A673 (cell line): ENCODE measurements at regions not wholly inside any gene's neighbourhood (a gene's known extent, or its start where the extent isn't known, plus 50 kb on each side); places are given as distances from the start of the nearest gene placed in this dataset.

Experiments used
- BruUV-seq: library from RNA; stranded (reverse); fragments of 400-500 nt; replicated peaks from 2 replicates; lab custom pipeline; 2021; lab: Mats Ljungman, UMichigan
- CTCF ChIA-PET: fragments of 300-600 bp; sonication (Branson Sonifier 250); formaldehyde crosslinking; loops from one replicate; lab custom pipeline; 2022; ENCODE audit warnings: antibody characterized with exemption; lab: Charles Lee
- POLR2A ChIA-PET: fragments of 300-600 bp; sonication (Branson Sonifier 250); formaldehyde crosslinking; loops from one replicate; lab custom pipeline; 2022; ENCODE audit warnings: antibody characterized with exemption; ENCODE audit not compliant: low non-redundant PET; lab: Charles Lee
- DNase-seq: peaks from one replicate; pipeline ENCODE4 v3.0.0-alpha.2; 2015; ENCODE audit warnings: low spot score
- H3K27ac ChIP-seq: fragments of 200-600 bp; sonication (generic); 2 replicates; pipeline ENCODE4 v1.5.1; 2016; ENCODE audit warnings: mixed run types, low read depth, mild to moderate bottlenecking, mixed read lengths, antibody characterized with exemption, low read length; ENCODE audit not compliant: poor library complexity, severe bottlenecking
- H3K27me3 ChIP-seq: fragments of 200-600 bp; sonication (generic); replicated peaks from 2 replicates; pipeline ENCODE4 v1.6.1; 2017; ENCODE audit warnings: mixed run types, low read depth, mild to moderate bottlenecking, mixed read lengths, antibody characterized with exemption, low read length; ENCODE audit not compliant: insufficient read depth, poor library complexity
- H3K36me3 ChIP-seq: fragments of 200-600 bp; sonication (generic); 2 replicates; pipeline ENCODE4 v1.6.1; 2016; ENCODE audit warnings: mixed run types, mild to moderate bottlenecking, mixed read lengths, antibody characterized with exemption, low read length; ENCODE audit not compliant: insufficient read depth, poor library complexity, severe bottlenecking
- H3K4me1 ChIP-seq: fragments of 200-600 bp; sonication (generic); 2 replicates; pipeline ENCODE4 v1.6.1; 2017; ENCODE audit warnings: mixed run types, mild to moderate bottlenecking, mixed read lengths, antibody characterized with exemption, low read length; ENCODE audit not compliant: insufficient read depth, poor library complexity, severe bottlenecking
- H3K4me3 ChIP-seq: fragments of 200-600 bp; sonication (generic); 2 replicates; pipeline ENCODE4 v1.5.1; 2016; ENCODE audit warnings: low read depth, mixed run types, mild to moderate bottlenecking, mixed read lengths, low read length; ENCODE audit not compliant: poor library complexity, severe bottlenecking
- H3K9me3 ChIP-seq: fragments of 200-600 bp; sonication (generic); 2 replicates; pipeline ENCODE4 v1.6.1; 2016; ENCODE audit warnings: mixed run types, low read depth, mild to moderate bottlenecking, mixed read lengths, antibody characterized with exemption, low read length; ENCODE audit not compliant: poor library complexity, severe bottlenecking
- CTCF ChIP-seq: fragments of 300-800, 200-600 bp; sonication (generic); conservative IDR thresholded peaks from 2 replicates; pipeline ENCODE4 v1.5.1; 2017; ENCODE audit warnings: low read depth, mild to moderate bottlenecking, antibody characterized with exemption, low read length, moderate library complexity, mixed read lengths
- EZH2 ChIP-seq: fragments of 200-600 bp; sonication (generic); IDR thresholded peaks from 2 replicates; pipeline ENCODE4 v1.6.1; 2017; ENCODE audit warnings: borderline replicate concordance, low read depth, mild to moderate bottlenecking, mixed read lengths, antibody characterized with exemption, low read length; ENCODE audit not compliant: poor library complexity, severe bottlenecking
- intact Hi-C: fragments of 100-400 bp; cut with micrococcal nuclease; formaldehyde crosslinking; loops from one replicate; pipeline ENCODE4 v1.10.0; 2022; ENCODE audit not compliant: unreplicated experiment

- no TSS peak for BruUV-seq
- no peaks in the 10 kb centered on the region for H3K27me3 ChIP-seq
- intact Hi-C loops = loop anchor here (5.0 kb wide), 1 partner anchor 82 kb away; no protein-coding TSS in a partner anchor
- no peak for TF ChIP-seq CTCF
- no peak for TF ChIP-seq EZH2
- no peak for DNase-seq
- ChIA-PET CTCF (no interaction called here), POLR2A (no interaction called here)
- H3K36me3 ChIP-seq = no peaks in the 10 kb centered on the region
- H3K27ac ChIP-seq = no peak overlapping the region
- peaks cover 5% of the 10 kb centered on the region for H3K4me1 ChIP-seq
- no peaks in the 10 kb centered on the region for H3K9me3 ChIP-seq
- no peak overlapping the region for H3K4me3 ChIP-seq
Observed at GRCh38 chr18:3379685-3380084, 70.3 kb upstream of the TGIF1 start.

GRCh38 chr18:3380384-3380961, 69.5 kb upstream of the TGIF1 start:
- intact Hi-C loops = loop anchor here (5.0 kb wide), 1 partner anchor 83 kb away; no protein-coding TSS in a partner anchor
- peak; percentile 79 for DNase-seq

GRCh38 chr18:3383381-3383915, 66.5 kb upstream of the TGIF1 start:
- BruUV-seq = no TSS peak
- H3K27ac ChIP-seq = no peak overlapping the region
- TF ChIP-seq EZH2 (no peak), CTCF (no peak)
- H3K27me3 ChIP-seq = no peaks in the 10 kb centered on the region
- H3K9me3 ChIP-seq = no peaks in the 10 kb centered on the region
- H3K4me3 ChIP-seq = no peak overlapping the region
- no peaks in the 10 kb centered on the region for H3K36me3 ChIP-seq
- H3K4me1 ChIP-seq = peaks cover 5% of the 10 kb centered on the region
- intact Hi-C loops = loop anchor here (5.0 kb wide), 1 partner anchor 86 kb away; no protein-coding TSS in a partner anchor
- DNase-seq = peak; percentile 44
- ChIA-PET POLR2A (interaction anchor here (1.1 kb wide), 1 partner anchor 25 kb away, joined by 4 read pairs; no protein-coding TSS in a partner anchor), CTCF (no interaction called here)

More at GRCh38 chr18:3380384-3380961, 69.5 kb upstream of the TGIF1 start:
- TF ChIP-seq CTCF (peak; percentile 42), EZH2 (no peak)
- H3K9me3 ChIP-seq = no peaks in the 10 kb centered on the region
- ChIA-PET CTCF (interaction anchor here (0.8 kb wide), 1 partner anchor 69 kb away, joined by 11 read pairs; no protein-coding TSS in a partner anchor), POLR2A (no interaction called here)
- H3K4me3 ChIP-seq = no peak overlapping the region
- no TSS peak for BruUV-seq
- H3K27ac ChIP-seq = no peak overlapping the region
- H3K36me3 ChIP-seq = no peaks in the 10 kb centered on the region
- no peaks in the 10 kb centered on the region for H3K27me3 ChIP-seq
- H3K4me1 ChIP-seq = peaks cover 5% of the 10 kb centered on the region
